SK-N-SH (cell line): ENCODE measurements at regions not wholly inside any gene's neighbourhood (a gene's known extent, or its start where the extent isn't known, plus 50 kb on each side); places are given as distances from the start of the nearest gene placed in this dataset.
A peak's percentile ranks its signal among the peaks of the same experiment; 100 is the strongest.

Experiments used
- CTCF ChIA-PET: fragments of 300-600, 350-600 bp; formaldehyde crosslinking; extraction: SDS; loops from one replicate; lab custom pipeline; 2021; lab: Yijun Ruan, JAX
- POLR2A ChIA-PET: fragments of 350-600 bp; sonication (Branson Sonifier 250); formaldehyde crosslinking; extraction: SDS; loops from one replicate; lab custom pipeline; 2020; ENCODE audit warnings: antibody characterized with exemption, inconsistent platforms; lab: Yijun Ruan, JAX
- DNase-seq: peaks from one replicate; pipeline ENCODE4 v3.0.0; 2012
- H2AFZ ChIP-seq: fragments of 200-600 bp; sonication (generic); 2 replicates; pipeline ENCODE4 v1.8.1; 2016; ENCODE audit warnings: antibody characterized with exemption, mild to moderate bottlenecking, low read depth
- H3F3A ChIP-seq: fragments of 200-600 bp; sonication (generic); replicated peaks from 2 replicates; pipeline ENCODE3; 2016; ENCODE audit warnings: antibody characterized with exemption, mild to moderate bottlenecking; ENCODE audit not compliant: insufficient read depth
- H3K27ac ChIP-seq, 2 experiments: fragments of 200-500 bp in 1 of 2; fragments of 200-600 bp in 1 of 2; sonication (Bioruptor generic) in 1 of 2; sonication (generic), shearing (Covaris generic) in 1 of 2; 2 replicates each; pipeline versions ENCODE4 v1.5.1 to v1.6.1; 2014 to 2016; ENCODE audit warnings: low read depth in 2 of 2, inconsistent platforms in 1 of 2, low read length in 1 of 2, mild to moderate bottlenecking in 1 of 2, mixed read lengths in 1 of 2
- H3K27me3 ChIP-seq: fragments of 200-600 bp; sonication (generic), shearing (Covaris generic); 2 replicates; pipeline ENCODE4 v1.6.1; 2016; ENCODE audit warnings: mixed run types; ENCODE audit not compliant: insufficient read depth
- H3K36me3 ChIP-seq, 2 experiments: fragments of 200-500 bp in 1 of 2; fragments of 200-600 bp in 1 of 2; sonication (Bioruptor generic) in 1 of 2; sonication (generic) in 1 of 2; replicated peaks in 1 of 2; 2 replicates each; pipeline versions ENCODE3 to v1.5.1; 2014 to 2016; ENCODE audit warnings: low read length in 1 of 2, mild to moderate bottlenecking in 1 of 2; ENCODE audit not compliant: insufficient read depth in 2 of 2, control insufficient read depth in 1 of 2
- H3K4me1 ChIP-seq, 2 experiments: fragments of 200-500 bp in 1 of 2; fragments of 200-600 bp in 1 of 2; sonication (Bioruptor generic) in 1 of 2; sonication (generic), shearing (Covaris generic) in 1 of 2; 2 replicates each; pipeline versions ENCODE4 v1.5.1 to v1.6.1; 2014 to 2016; ENCODE audit warnings: low read depth in 1 of 2, low read length in 1 of 2, mixed run types in 1 of 2; ENCODE audit not compliant: insufficient read depth in 2 of 2, control insufficient read depth in 1 of 2
- H3K4me2 ChIP-seq: fragments of 200-600 bp; sonication (generic), shearing (Covaris generic); 2 replicates; pipeline ENCODE4 v1.6.1; 2017; ENCODE audit warnings: mixed run types
- H3K4me3 ChIP-seq, 2 experiments: fragments of 200-500 bp in 1 of 2; fragments of 200-600 bp in 1 of 2; sonication (Bioruptor generic) in 1 of 2; sonication (generic), shearing (Covaris generic) in 1 of 2; 2 replicates each; pipeline versions ENCODE4 v1.5.1 to v1.8.1; 2014 to 2016; ENCODE audit warnings: low read depth in 2 of 2, inconsistent platforms in 1 of 2, low read length in 1 of 2, mild to moderate bottlenecking in 1 of 2, mixed read lengths in 1 of 2, moderate library complexity in 1 of 2
- H3K79me2 ChIP-seq: fragments of 200-600 bp; sonication (generic); 2 replicates; pipeline ENCODE4 v1.8.1; 2017; ENCODE audit warnings: mild to moderate bottlenecking; ENCODE audit not compliant: insufficient read depth
- H3K9ac ChIP-seq: fragments of 200-600 bp; sonication (generic); 2 replicates; pipeline ENCODE4 v1.6.1; 2017; ENCODE audit warnings: mixed run types
- H3K9me2 ChIP-seq: fragments of 200-600 bp; sonication (generic); 2 replicates; pipeline ENCODE4 v1.6.1; 2017; ENCODE audit warnings: mixed run types
- H3K9me3 ChIP-seq: fragments of 200-600 bp; sonication (generic); 2 replicates; pipeline ENCODE4 v1.6.1; 2017; ENCODE audit warnings: mixed run types, mild to moderate bottlenecking, moderate library complexity
- H4K20me1 ChIP-seq: fragments of 200-600 bp; sonication (generic); 2 replicates; pipeline ENCODE4 v1.6.1; 2017; ENCODE audit warnings: mild to moderate bottlenecking, mixed run types; ENCODE audit not compliant: insufficient read depth
- CHD2 ChIP-seq: fragments of 150-350 bp; IDR thresholded peaks from 2 replicates; pipeline ENCODE4 v1.6.1; 2018; ENCODE audit warnings: low read length; ENCODE audit not compliant: partially characterized antibody
- EZH2phosphoT487 ChIP-seq: fragments of 200-600 bp; sonication (generic); IDR thresholded peaks from 2 replicates; pipeline ENCODE4 v1.6.1; 2017; ENCODE audit warnings: low read depth, mixed run types, mild to moderate bottlenecking, antibody characterized with exemption, moderate library complexity, borderline replicate concordance
- GABPA ChIP-seq: IDR thresholded peaks from 2 replicates; pipeline ENCODE4 v1.4.0; 2012; ENCODE audit warnings: low read depth, mild to moderate bottlenecking
- PBX3 ChIP-seq: IDR thresholded peaks from 2 replicates; pipeline ENCODE4; 2012
- POLR2AphosphoS5 ChIP-seq: IDR thresholded peaks from 2 replicates; pipeline ENCODE4 v1.6.1; 2012; ENCODE audit warnings: low read depth, low read length
- RCOR1 ChIP-seq: fragments of 150-350 bp; IDR thresholded peaks from 2 replicates; pipeline ENCODE4 v1.6.1; 2017; ENCODE audit warnings: antibody characterized with exemption, low read length
- RFX5 ChIP-seq: IDR thresholded peaks from 2 replicates; pipeline ENCODE4 v1.6.1; 2012; ENCODE audit warnings: mild to moderate bottlenecking, improper control_type of control experiment, low read length
- RXRA ChIP-seq: IDR thresholded peaks from 2 replicates; pipeline ENCODE4 v1.4.0; 2012; ENCODE audit warnings: low read depth, mild to moderate bottlenecking, borderline replicate concordance
- SIN3A ChIP-seq: IDR thresholded peaks from 2 replicates; pipeline ENCODE4 v1.6.1; 2012; ENCODE audit warnings: low read depth, mild to moderate bottlenecking, low read length, moderate library complexity, borderline replicate concordance
- TAF1 ChIP-seq: IDR thresholded peaks from 2 replicates; pipeline ENCODE4 v1.6.1; 2012; ENCODE audit warnings: low read depth, mild to moderate bottlenecking, low read length, moderate library complexity, borderline replicate concordance
- TCF12 ChIP-seq: IDR thresholded peaks from 2 replicates; pipeline ENCODE4 v1.4.0; 2012
- TEAD4 ChIP-seq: IDR thresholded peaks from 2 replicates; pipeline ENCODE4 v1.4.0; 2012; ENCODE audit warnings: mild to moderate bottlenecking, borderline replicate concordance; ENCODE audit not compliant: insufficient read depth
- ZBTB33 ChIP-seq: IDR thresholded peaks from 2 replicates; pipeline ENCODE4 v1.4.0; 2012; ENCODE audit warnings: low read depth, borderline replicate concordance
- WGBS: methylation state at CpG from one replicate; pipeline ENCODE4 v1.1.6; 2017; ENCODE audit warnings: low lambda C conversion rate; 5-methylcytosine and 5-hydroxymethylcytosine counted together
- TF ChIP-seq, protein P1 (sequence below): fragments of 200-600 bp; sonication (generic); IDR thresholded peaks from 2 replicates; pipeline ENCODE4 v1.6.1; 2017; ENCODE audit warnings: antibody characterized with exemption, mild to moderate bottlenecking, moderate library complexity
- TF ChIP-seq, protein P2 (sequence below): IDR thresholded peaks from 2 replicates; pipeline ENCODE4 v1.4.0; 2012; ENCODE audit warnings: low read depth, borderline replicate concordance

DNA sequence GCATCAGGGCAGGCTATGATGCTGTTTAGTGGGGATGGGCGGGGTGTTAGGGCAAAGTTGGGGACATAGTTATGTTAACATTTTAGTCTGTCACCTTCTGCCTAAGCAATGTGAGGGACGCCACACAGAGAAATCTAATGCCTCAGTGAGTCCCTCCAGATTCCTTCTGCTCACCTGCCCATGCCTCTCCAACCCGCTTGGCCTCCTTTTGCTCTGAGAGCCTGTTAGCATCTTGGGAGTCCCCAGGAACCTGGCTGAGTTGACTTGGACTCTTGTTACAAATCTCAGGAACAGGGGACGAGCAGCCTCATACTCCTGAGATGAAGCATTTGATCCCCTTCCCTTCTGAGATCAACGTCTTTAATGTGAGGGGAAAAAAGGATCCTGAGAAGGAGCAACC, 336.8 kb downstream of the CCSER2 start:
- Histone ChIP-seq H3F3A (no peaks in the 10 kb centered on the region), H3K9me2 (no peaks in the 10 kb centered on the region), H3K4me2 (no peak overlapping the region), H3K4me1 (no peaks in the 10 kb centered on the region), H3K79me2 (no peaks in the 10 kb centered on the region), H3K4me3 (no peak overlapping the region), H2AFZ (no peak overlapping the region), H3K9me3 (no peaks in the 10 kb centered on the region), H4K20me1 (no peaks in the 10 kb centered on the region), H3K9ac (no peak overlapping the region), H3K27ac (no peak overlapping the region), H3K36me3 (no peaks in the 10 kb centered on the region), H3K27me3 (no peaks in the 10 kb centered on the region)
- ChIA-PET CTCF (interaction anchor here (1.2 kb wide), 1 partner anchor 50 kb away, joined by 6 read pairs; no protein-coding TSS in a partner anchor), POLR2A (no interaction called here)
- no peak for DNase-seq
- WGBS = 14% methylated on average over 5 of the region's 5 CpGs
- no peak for TF ChIP-seq POLR2AphosphoS5
- TF ChIP-seq RCOR1 = no peak
- no peak for TF ChIP-seq GABPA
- no peak for TF ChIP-seq TEAD4

- Histone ChIP-seq H3K9me2 (no peaks in the 10 kb centered on the region), H3K9me3 (no peaks in the 10 kb centered on the region), H3F3A (no peaks in the 10 kb centered on the region), H3K9ac (no peak overlapping the region), H2AFZ (no peak overlapping the region), H4K20me1 (no peaks in the 10 kb centered on the region), H3K27me3 (no peaks in the 10 kb centered on the region), H3K4me1 (no peaks in the 10 kb centered on the region), H3K4me3 (no peak overlapping the region)
- ChIA-PET CTCF (interaction anchor here (0.6 to 1.2 kb wide), 4 partner anchors 11 to 449 kb away, joined by 3 to 6 read pairs (median 4); no protein-coding TSS in a partner anchor), POLR2A (no interaction called here)
- 34% methylated on average over 9 of the region's 9 CpGs for WGBS
- no peak for DNase-seq
- TF ChIP-seq RFX5 = no peak
- TF ChIP-seq RXRA = no peak
- TF ChIP-seq GABPA = no peak
- TF ChIP-seq, protein P1, sequence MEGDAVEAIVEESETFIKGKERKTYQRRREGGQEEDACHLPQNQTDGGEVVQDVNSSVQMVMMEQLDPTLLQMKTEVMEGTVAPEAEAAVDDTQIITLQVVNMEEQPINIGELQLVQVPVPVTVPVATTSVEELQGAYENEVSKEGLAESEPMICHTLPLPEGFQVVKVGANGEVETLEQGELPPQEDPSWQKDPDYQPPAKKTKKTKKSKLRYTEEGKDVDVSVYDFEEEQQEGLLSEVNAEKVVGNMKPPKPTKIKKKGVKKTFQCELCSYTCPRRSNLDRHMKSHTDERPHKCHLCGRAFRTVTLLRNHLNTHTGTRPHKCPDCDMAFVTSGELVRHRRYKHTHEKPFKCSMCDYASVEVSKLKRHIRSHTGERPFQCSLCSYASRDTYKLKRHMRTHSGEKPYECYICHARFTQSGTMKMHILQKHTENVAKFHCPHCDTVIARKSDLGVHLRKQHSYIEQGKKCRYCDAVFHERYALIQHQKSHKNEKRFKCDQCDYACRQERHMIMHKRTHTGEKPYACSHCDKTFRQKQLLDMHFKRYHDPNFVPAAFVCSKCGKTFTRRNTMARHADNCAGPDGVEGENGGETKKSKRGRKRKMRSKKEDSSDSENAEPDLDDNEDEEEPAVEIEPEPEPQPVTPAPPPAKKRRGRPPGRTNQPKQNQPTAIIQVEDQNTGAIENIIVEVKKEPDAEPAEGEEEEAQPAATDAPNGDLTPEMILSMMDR = peak; percentile 18; the same call in 1 of the 2 replicates
- TF ChIP-seq, all 33 proteins: peak for 1
- Histone ChIP-seq H3K79me2 (no peaks in the 10 kb centered on the region), H3K27ac (no peak overlapping the region), H3K4me2 (no peak overlapping the region), H3K36me3 (no peaks in the 10 kb centered on the region)
These were observed 337.6 kb downstream of the CCSER2 start for GRCh38 chr10:84665883-84666463.

GRCh38 chr10:84668186-84668763, 339.9 kb downstream of the CCSER2 start:
- DNase-seq = no peak
- Histone ChIP-seq H3K4me3 (no peak overlapping the region), H3K9ac (no peak overlapping the region), H3K9me3 (no peaks in the 10 kb centered on the region), H3K9me2 (no peaks in the 10 kb centered on the region), H3K4me1 (no peaks in the 10 kb centered on the region), H4K20me1 (no peaks in the 10 kb centered on the region), H3F3A (no peaks in the 10 kb centered on the region), H2AFZ (no peak overlapping the region), H3K79me2 (no peaks in the 10 kb centered on the region), H3K27me3 (no peaks in the 10 kb centered on the region), H3K27ac (no peak overlapping the region), H3K4me2 (no peak overlapping the region), H3K36me3 (no peaks in the 10 kb centered on the region)
- ChIA-PET POLR2A (no interaction called here), CTCF (interaction anchor here (1.1 kb wide), 1 partner anchor 55 kb away, joined by 3 read pairs; no protein-coding TSS in a partner anchor)
- WGBS = 45% methylated on average over 5 of the region's 5 CpGs
- TF ChIP-seq SIN3A (no peak), TCF12 (no peak), ZBTB33 (no peak), CHD2 (no peak), PBX3 (no peak), TAF1 (no peak), RXRA (no peak), EZH2phosphoT487 (no peak)
- TF ChIP-seq, protein P2, sequence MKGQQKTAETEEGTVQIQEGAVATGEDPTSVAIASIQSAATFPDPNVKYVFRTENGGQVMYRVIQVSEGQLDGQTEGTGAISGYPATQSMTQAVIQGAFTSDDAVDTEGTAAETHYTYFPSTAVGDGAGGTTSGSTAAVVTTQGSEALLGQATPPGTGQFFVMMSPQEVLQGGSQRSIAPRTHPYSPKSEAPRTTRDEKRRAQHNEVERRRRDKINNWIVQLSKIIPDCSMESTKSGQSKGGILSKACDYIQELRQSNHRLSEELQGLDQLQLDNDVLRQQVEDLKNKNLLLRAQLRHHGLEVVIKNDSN = no peak
